Esophagus mucosa (tissue), 1 donor: ENCODE measurements at regions not wholly inside any gene's neighbourhood (a gene's known extent, or its start where the extent isn't known, plus 50 kb on each side); places are given as distances from the start of the nearest gene placed in this dataset.
"Not testable (repeated sequence)": the region's sequence is repeated elsewhere in the genome, so short reads cannot be mapped to it uniquely, and the experiment has no call there.

Experiments
- ATAC-seq: fragments of 200-7000 bp; cut with Tn5 transposase; one replicate; pipeline ENCODE4 v1.9.1; 2020
- donor health status: DM: yes; HTN: yes; CAD: no.

DNA sequence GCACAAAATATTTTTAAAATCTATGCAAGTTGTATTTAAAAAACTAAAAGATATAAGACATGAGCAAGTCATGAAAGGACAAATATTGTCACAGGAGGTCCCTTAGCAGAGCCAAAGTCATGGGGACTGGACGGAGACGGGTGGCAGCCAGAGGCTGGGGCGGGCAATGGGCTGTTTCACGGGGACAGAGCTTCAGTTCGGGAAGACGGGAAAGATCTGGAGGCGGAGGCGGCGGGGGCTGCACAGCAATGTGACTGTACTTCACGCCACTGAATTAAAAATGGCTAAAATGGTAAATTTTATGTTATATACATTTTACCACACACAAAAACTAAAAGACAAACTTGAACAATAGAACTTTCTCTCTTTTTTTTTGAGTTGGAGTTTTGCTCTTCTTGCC is 60.0 kb upstream of the METRNL start:
- ATAC-seq: no peak

DNA sequence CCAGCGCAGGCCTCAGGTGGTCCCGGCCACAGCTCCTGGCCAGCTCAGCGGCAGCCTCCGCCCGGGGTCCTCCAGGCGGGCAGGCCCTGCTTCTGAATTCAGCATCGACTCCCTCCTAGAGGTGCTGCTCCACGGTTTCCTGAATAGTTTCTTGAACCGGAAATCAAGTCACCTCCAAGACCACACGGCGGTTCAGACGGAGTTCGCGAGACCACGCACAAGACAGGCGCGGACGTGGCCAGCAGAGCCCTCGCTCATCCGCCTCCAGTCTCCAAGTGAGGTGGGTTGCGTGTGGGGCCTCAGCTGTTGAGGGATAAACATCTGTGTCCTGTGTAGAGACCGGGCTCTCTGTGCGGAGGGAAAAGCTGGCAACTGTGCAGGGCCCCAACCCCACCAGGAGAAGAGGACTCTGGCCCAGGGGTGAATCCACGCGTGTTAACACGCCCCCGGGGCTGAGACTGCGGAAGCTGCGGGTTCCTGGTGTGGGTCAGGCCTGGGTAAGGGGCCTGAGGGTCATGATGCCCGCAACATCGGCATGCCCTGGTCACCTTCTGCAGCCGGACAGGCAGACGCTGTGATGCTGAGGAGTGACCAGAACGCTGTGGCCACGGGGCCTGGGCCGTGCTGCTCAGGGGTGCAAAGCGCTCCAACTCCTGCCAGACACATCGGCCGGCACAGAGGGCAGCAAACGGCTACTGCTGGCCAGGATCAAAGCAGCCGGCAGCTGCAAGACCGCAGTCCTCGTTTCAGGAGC is 55.0 kb upstream of the METRNL start:
- ATAC-seq: no peak

DNA sequence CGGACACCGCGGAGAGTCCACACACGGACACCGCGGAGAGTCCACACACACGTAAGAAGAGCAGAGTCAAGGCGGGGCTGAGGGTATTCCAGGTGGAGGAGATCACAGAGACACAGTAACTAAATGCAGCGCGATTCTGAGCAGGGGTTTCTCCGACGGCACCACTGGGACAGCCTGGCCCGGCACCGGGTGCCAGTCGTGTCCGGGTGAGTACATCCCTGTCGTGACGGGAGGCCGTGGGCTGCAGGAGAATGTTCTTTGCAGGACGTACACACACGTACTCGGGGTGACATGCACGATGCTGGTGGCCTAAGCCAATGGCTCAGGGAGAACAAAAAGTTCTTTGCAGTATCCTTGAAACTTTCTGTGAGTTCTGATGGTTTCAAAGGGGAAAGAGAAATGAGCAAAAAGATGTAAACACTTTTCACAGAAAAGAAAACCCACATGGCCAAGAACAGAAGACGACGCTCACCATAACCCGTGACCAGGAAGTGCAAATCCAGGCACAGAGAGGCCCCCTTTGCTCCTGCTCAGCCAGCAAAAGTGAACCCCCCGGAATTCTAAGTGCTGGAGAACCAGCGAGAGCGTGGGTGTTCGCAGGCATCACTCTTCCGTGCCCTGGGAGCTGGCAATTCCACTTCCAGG is 53.7 kb upstream of the METRNL start:
- no peak for ATAC-seq

DNA sequence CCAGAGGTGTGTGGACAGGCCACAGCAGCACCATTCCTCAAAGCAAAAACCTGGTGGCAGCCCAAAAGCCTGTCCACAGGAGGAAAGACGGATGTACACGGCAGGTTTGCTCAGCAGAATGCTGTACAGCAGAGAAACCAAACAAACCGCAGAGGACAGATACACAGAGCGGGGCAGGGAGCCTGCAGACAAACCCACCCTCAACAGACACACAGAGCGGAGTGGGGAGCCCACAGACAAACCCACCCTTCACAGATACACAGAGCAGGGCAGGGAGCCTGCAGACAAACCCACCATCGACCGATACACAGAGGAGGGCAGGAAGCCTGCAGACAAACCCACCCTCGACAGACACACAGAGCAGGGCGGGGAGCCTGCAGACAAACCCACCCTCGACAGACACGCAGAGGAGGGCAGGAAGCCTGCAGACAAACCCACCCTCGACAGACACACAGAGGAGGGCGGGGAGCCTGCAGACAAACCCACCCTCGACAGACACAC is 53.0 kb upstream of the METRNL start:
- ATAC-seq: no peak

DNA sequence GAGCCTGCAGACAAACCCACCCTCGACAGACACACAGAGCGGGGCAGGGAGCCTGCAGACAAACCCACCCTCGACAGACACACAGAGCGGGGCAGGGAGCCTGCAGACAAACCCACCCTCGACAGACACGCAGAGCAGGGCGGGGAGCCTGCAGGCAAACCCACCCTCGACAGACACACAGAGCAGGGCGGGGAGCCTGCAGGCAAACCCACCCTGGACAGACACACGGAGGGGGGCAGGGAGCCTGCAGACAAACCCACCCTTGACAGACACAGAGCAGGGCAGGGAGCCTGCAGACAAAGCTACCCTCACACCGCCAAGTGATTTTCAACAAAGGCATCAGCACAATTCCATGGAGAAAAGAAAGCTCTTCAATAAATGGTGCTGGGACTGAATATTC is 52.5 kb upstream of the METRNL start:
- not testable (repeated sequence) for ATAC-seq

DNA sequence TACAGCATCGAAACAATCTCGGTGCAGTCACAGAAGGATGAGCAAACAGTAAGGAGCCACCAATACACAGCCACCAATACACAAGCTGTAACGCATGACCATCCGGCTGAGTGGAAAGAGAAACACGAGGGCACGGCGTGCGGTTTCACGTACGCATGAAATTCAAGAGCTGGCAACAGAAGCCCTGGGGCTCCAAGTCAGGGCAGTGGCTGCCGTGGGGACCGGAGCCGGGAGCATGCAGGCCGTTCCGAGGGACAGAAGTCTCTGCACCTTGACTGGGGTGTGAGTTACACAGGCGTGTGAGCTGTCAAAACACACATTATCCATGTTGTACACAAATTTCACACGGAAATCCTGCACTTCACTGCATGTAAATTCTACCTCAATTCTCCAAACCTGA is 50.6 kb upstream of the METRNL start:
- no peak for ATAC-seq

DNA sequence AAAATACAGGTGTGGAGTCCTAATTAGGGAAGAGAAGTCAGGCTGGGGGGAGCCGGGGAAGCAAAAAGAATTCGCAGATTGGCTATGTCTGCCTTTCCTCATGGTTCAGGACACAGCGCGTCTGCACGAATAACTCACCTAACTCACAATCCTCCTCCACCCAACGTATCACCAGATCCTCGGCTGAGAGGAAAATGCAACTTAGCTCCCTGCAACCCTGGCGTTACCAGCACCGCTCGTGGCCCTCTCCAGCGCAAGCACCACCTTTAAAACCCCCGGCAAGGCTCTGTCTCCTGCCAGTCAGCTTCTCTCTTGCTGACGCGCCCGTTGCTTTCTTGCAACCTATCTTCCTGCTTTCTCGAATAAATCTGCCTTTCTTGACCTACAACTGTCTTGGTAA is 49.8 kb upstream of the METRNL start:
- no peak for ATAC-seq
